Fibroblast of pulmonary artery (primary cell): ENCODE measurements at regions not wholly inside any gene's neighbourhood (a gene's known extent, or its start where the extent isn't known, plus 50 kb on each side); places are given as distances from the start of the nearest gene placed in this dataset.

Experiments used
- DNase-seq: peaks from one replicate; pipeline ENCODE4 v3.0.0-alpha.2; 2010; ENCODE audit warnings: low read depth
- H3K4me3 ChIP-seq: replicated peaks from 2 replicates; pipeline ENCODE4 v1.5.1; 2011; ENCODE audit warnings: low read depth, mild to moderate bottlenecking, control low read depth, low read length, moderate library complexity
- CTCF ChIP-seq: IDR thresholded peaks from 2 replicates; pipeline ENCODE4 v1.5.1; 2011; ENCODE audit warnings: mild to moderate bottlenecking, control low read depth, low read length, inconsistent platforms; ENCODE audit errors: missing control alignments

- no peak overlapping the region for H3K4me3 ChIP-seq
- TF ChIP-seq CTCF = no peak
- no peak for DNase-seq
Measured at GRCh38 chr21:15149600-15150224, 84.9 kb upstream of the NRIP1 start.

DNA sequence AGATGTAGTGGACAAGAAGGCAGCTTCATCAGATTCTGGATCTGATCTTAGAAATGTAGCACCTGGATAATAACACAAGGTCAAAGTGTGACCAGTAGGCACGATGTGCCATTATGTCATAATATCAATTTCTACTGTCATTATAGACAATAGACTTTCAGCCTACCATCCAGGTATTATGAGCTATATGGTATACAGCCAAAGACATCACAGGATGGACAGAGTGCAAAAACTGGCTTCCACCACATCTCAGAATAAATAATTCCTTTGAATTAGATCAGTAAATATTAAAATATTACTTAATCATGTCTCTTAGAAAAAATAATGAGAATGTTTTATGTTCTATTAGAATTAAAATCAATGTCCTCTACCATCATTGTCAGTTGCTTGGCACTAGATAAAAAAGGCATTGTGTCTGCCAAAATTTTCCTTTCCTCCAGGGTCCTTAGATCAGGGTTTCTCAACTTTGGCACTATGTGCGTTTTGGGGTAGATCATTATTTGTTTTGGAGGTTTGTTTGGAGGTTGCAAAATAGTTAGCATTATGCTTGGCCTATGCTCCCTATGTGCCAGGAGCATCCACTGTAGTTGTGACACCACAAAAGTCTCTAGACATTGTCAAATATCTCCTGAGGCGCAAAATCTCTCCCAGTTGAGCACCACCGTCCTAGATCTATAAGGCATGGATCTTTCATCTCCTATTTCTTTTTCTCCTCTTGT lies 86.7 kb upstream of the NRIP1 start:
- no peak for DNase-seq
- no peak overlapping the region for H3K4me3 ChIP-seq
- no peak for TF ChIP-seq CTCF

GRCh38 chr21:15152591-15152990 lies 87.8 kb upstream of the NRIP1 start:
- no peak overlapping the region for H3K4me3 ChIP-seq
- no peak for TF ChIP-seq CTCF
- DNase-seq = no peak

- H3K4me3 ChIP-seq = no peak overlapping the region
- DNase-seq = peak; percentile 28
- no peak for TF ChIP-seq CTCF
Measured at GRCh38 chr21:15159382-15160020, 94.7 kb upstream of the NRIP1 start.

DNA sequence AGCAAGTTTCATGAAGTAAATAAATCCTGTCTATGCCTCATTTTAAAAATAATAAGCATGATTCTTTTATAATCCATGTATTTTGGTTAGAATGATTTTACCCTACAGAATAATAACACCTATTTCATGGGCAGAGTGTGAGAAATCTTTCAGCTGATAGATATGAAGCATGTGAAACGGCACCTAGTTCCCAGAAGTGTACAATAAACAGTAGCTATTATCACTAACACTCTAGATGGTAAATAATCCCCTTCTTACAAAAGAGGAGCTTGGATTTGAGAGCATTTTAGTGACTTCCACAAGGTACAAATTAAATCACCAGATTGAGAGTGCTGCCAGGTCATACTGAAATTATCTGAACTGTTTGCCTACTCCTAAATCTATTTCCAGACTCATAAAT lies 95.3 kb upstream of the NRIP1 start:
- TF ChIP-seq CTCF = no peak
- no peak overlapping the region for H3K4me3 ChIP-seq
- DNase-seq = no peak

- no peak overlapping the region for H3K4me3 ChIP-seq
- DNase-seq = no peak
- no peak for TF ChIP-seq CTCF
Measured at GRCh38 chr21:15162921-15163320, 98.1 kb upstream of the NRIP1 start.
